OCI-LY7 (cell line): ENCODE measurements at regions not wholly inside any gene's neighbourhood (a gene's known extent, or its start where the extent isn't known, plus 50 kb on each side); places are given as distances from the start of the nearest gene placed in this dataset.

Experiments
- BruUV-seq: library from RNA; stranded (reverse); fragments of 400-500 nt; replicated peaks from 2 replicates; lab custom pipeline; 2021; lab: Mats Ljungman, UMichigan
- CTCF ChIA-PET: fragments of 300-600 bp; sonication (Branson Sonifier 250); formaldehyde crosslinking; loops from one replicate; lab custom pipeline; 2022; ENCODE audit warnings: antibody characterized with exemption; ENCODE audit not compliant: unreplicated experiment; lab: Charles Lee
- POLR2A ChIA-PET: fragments of 300-600 bp; sonication (Branson Sonifier 250); formaldehyde crosslinking; loops from one replicate; lab custom pipeline; 2022; ENCODE audit warnings: antibody characterized with exemption; lab: Charles Lee
- DNase-seq: peaks from one replicate; pipeline ENCODE4 v3.0.0-alpha.2; 2015; ENCODE audit warnings: low spot score
- H2AFZ ChIP-seq: fragments of 200-600 bp; sonication (generic), shearing (Covaris generic); 2 replicates; pipeline ENCODE4 v1.6.1; 2014; ENCODE audit warnings: mild to moderate bottlenecking, antibody characterized with exemption, low read length, moderate library complexity
- H3K27ac ChIP-seq: fragments of 200-600 bp; sonication (generic); 2 replicates; pipeline ENCODE4 v1.5.1; 2014; ENCODE audit warnings: mixed run types, low read depth, mild to moderate bottlenecking, moderate library complexity, low read length, inconsistent platforms; ENCODE audit not compliant: poor library complexity, severe bottlenecking
- H3K36me3 ChIP-seq: fragments of 200-600 bp; sonication (generic); 2 replicates; pipeline ENCODE4 v1.6.1; 2014; ENCODE audit warnings: mild to moderate bottlenecking, antibody characterized with exemption, low read length, moderate library complexity, mixed read lengths; ENCODE audit not compliant: insufficient read depth
- H3K4me1 ChIP-seq: fragments of 200-600 bp; sonication (generic); 2 replicates; pipeline ENCODE4 v1.5.1; 2014; ENCODE audit warnings: mild to moderate bottlenecking, low read length; ENCODE audit not compliant: insufficient read depth, poor library complexity, severe bottlenecking
- H3K4me2 ChIP-seq: fragments of 200-600 bp; sonication (generic); 2 replicates; pipeline ENCODE4 v1.6.1; 2014; ENCODE audit warnings: mild to moderate bottlenecking, low read length
- H3K4me3 ChIP-seq: fragments of 200-600 bp; sonication (generic); 2 replicates; pipeline ENCODE4 v1.5.1; 2014; ENCODE audit warnings: mild to moderate bottlenecking, low read depth, low read length; ENCODE audit not compliant: poor library complexity, severe bottlenecking
- H3K79me2 ChIP-seq: fragments of 200-600 bp; sonication (generic); 2 replicates; pipeline ENCODE4 v1.6.1; 2016; ENCODE audit warnings: low read depth, mild to moderate bottlenecking, low read length, moderate library complexity, mixed read lengths; ENCODE audit not compliant: insufficient read depth
- H3K9me2 ChIP-seq: fragments of 200-600 bp; sonication (generic); 2 replicates; pipeline ENCODE4 v1.6.1; 2016; ENCODE audit warnings: mild to moderate bottlenecking, low read length, mixed read lengths; ENCODE audit not compliant: insufficient read depth
- H3K9me3 ChIP-seq: fragments of 200-600 bp; sonication (generic); 2 replicates; pipeline ENCODE4 v1.6.1; 2014; ENCODE audit warnings: mild to moderate bottlenecking, mixed run types, low read length, mixed read lengths
- H4K20me1 ChIP-seq: fragments of 200-600 bp; sonication (generic); 2 replicates; pipeline ENCODE4 v1.6.1; 2014; ENCODE audit warnings: mild to moderate bottlenecking, antibody characterized with exemption, low read length, moderate library complexity, mixed read lengths; ENCODE audit not compliant: insufficient read depth
- EZH2phosphoT487 ChIP-seq: fragments of 200-600 bp; sonication (generic); IDR thresholded peaks from 2 replicates; pipeline ENCODE4 v1.6.1; 2018; ENCODE audit warnings: low read depth, borderline replicate concordance, mild to moderate bottlenecking, mixed run types, antibody characterized with exemption, low read length, moderate library complexity, mixed read lengths
- intact Hi-C: fragments of 100-400 bp; cut with micrococcal nuclease; formaldehyde crosslinking; loops from one replicate; pipeline ENCODE4 v1.10.0; 2022; ENCODE audit not compliant: unreplicated experiment
- TF ChIP-seq, protein P1 (sequence below): fragments of 200-600 bp; sonication (generic); conservative IDR thresholded peaks from 2 replicates; pipeline ENCODE4 v1.5.1; 2014; ENCODE audit warnings: mild to moderate bottlenecking, antibody characterized with exemption, low read length, moderate library complexity, mixed read lengths

DNA sequence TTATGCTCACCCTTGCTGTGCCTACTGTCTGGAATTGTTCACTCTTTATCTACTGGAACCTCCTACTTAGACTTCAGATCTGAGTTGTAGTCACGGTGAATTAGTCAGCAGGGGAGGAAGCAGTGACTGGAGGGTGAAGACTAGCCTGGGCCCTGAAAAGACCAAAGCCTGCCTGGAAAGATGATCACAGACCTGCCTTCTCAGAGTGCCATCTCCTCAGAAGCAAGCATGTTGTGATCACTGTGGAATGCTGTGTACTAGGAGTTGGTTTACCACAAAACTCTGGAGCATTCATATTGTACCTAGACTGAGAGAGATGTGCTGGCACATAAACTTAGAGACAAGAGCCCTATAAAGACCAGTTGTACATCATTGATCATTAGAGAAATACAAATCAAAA is 100.7 kb upstream of the SCN10A start:
- BruUV-seq = no TSS peak
- no peak overlapping the region for H3K4me3 ChIP-seq

DNA sequence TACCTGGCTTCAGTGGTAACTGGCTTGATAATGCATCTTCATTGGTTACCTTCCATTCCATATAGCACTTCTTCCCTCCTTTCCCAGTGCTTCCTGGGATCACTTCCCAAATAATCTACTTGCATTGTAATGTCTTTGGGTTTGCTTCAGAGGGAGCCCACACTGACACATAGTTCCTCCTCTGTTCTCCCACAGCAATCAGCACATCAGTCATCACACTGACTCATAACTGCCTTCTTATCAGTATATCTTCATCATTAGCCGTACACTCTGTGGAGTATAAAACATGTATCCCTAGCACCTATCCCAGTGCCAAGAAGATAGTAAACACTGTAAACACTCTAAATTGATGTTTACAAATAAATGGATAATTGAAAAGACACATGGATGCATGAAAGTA is 91.4 kb upstream of the SCN10A start:
- Histone ChIP-seq H3K36me3 (no peaks in the 10 kb centered on the region), H3K9me2 (no peaks in the 10 kb centered on the region), H3K4me3 (no peak overlapping the region), H2AFZ (no peak overlapping the region), H3K79me2 (no peaks in the 10 kb centered on the region), H4K20me1 (no peaks in the 10 kb centered on the region), H3K9me3 (no peaks in the 10 kb centered on the region), H3K4me1 (no peaks in the 10 kb centered on the region), H3K27ac (no peak overlapping the region), H3K4me2 (no peak overlapping the region)
- no peak for DNase-seq
- BruUV-seq = no TSS peak
- ChIA-PET CTCF (no interaction called here), POLR2A (no interaction called here)
- TF ChIP-seq EZH2phosphoT487 = no peak
- TF ChIP-seq, protein P1, sequence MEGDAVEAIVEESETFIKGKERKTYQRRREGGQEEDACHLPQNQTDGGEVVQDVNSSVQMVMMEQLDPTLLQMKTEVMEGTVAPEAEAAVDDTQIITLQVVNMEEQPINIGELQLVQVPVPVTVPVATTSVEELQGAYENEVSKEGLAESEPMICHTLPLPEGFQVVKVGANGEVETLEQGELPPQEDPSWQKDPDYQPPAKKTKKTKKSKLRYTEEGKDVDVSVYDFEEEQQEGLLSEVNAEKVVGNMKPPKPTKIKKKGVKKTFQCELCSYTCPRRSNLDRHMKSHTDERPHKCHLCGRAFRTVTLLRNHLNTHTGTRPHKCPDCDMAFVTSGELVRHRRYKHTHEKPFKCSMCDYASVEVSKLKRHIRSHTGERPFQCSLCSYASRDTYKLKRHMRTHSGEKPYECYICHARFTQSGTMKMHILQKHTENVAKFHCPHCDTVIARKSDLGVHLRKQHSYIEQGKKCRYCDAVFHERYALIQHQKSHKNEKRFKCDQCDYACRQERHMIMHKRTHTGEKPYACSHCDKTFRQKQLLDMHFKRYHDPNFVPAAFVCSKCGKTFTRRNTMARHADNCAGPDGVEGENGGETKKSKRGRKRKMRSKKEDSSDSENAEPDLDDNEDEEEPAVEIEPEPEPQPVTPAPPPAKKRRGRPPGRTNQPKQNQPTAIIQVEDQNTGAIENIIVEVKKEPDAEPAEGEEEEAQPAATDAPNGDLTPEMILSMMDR = no peak
- intact Hi-C loops = no loop called here

More for the DNA sequence above, 100.7 kb upstream of the SCN10A start:
- Histone ChIP-seq H3K4me1 (no peaks in the 10 kb centered on the region), H2AFZ (no peak overlapping the region), H3K9me3 (no peaks in the 10 kb centered on the region), H3K9me2 (no peaks in the 10 kb centered on the region), H3K79me2 (no peaks in the 10 kb centered on the region), H4K20me1 (no peaks in the 10 kb centered on the region), H3K27ac (no peak overlapping the region), H3K36me3 (no peaks in the 10 kb centered on the region), H3K4me2 (no peak overlapping the region)
- DNase-seq = no peak
- CTCF ChIA-PET = no interaction called here
- POLR2A ChIA-PET = interaction anchor here (0.5 kb wide), 1 partner anchor 25 kb away, joined by 3 read pairs; no protein-coding TSS in a partner anchor
- intact Hi-C loops = no loop called here
- TF ChIP-seq, protein P1 = no peak
- TF ChIP-seq EZH2phosphoT487 = no peak

DNA sequence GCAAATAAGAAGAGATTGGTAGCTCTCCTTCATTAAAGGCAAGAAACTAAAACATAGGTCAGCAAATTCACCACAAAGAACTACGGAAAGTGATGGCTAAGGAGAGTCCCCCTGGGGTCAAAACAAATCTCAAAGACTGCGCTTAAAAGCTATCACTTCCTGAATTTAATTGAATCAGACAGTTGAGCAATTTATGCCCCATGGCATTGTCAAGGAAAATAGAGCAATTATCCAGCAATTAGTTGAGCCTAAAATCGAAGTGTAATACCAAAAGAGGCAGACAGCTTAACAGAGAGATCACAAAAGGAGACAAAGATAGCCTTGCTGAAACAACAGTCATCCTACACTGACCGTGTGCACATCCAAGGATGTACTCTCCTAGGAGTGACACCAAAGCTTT is 74.4 kb upstream of the SCN10A start:
- ChIA-PET CTCF (no interaction called here), POLR2A (no interaction called here)
- Histone ChIP-seq H3K4me1 (no peaks in the 10 kb centered on the region), H4K20me1 (no peaks in the 10 kb centered on the region), H3K9me3 (no peaks in the 10 kb centered on the region), H3K27ac (no peak overlapping the region), H3K79me2 (no peaks in the 10 kb centered on the region), H3K4me3 (no peak overlapping the region), H3K9me2 (no peaks in the 10 kb centered on the region), H3K4me2 (no peak overlapping the region), H3K36me3 (no peaks in the 10 kb centered on the region), H2AFZ (no peak overlapping the region)
- DNase-seq = no peak
- intact Hi-C loops = no loop called here
- no TSS peak for BruUV-seq
- TF ChIP-seq, protein P1 = no peak
- no peak for TF ChIP-seq EZH2phosphoT487
